OCI-LY7 (cell line): ENCODE measurements at regions not wholly inside any gene's neighbourhood (a gene's known extent, or its start where the extent isn't known, plus 50 kb on each side); places are given as distances from the start of the nearest gene placed in this dataset.

Source experiments
- BruUV-seq: library from RNA; stranded (reverse); fragments of 400-500 nt; replicated peaks from 2 replicates; lab custom pipeline; 2021; lab: Mats Ljungman, UMichigan
- CTCF ChIA-PET: fragments of 300-600 bp; sonication (Branson Sonifier 250); formaldehyde crosslinking; loops from one replicate; lab custom pipeline; 2022; ENCODE audit warnings: antibody characterized with exemption; ENCODE audit not compliant: unreplicated experiment; lab: Charles Lee
- POLR2A ChIA-PET: fragments of 300-600 bp; sonication (Branson Sonifier 250); formaldehyde crosslinking; loops from one replicate; lab custom pipeline; 2022; ENCODE audit warnings: antibody characterized with exemption; lab: Charles Lee
- DNase-seq: peaks from one replicate; pipeline ENCODE4 v3.0.0-alpha.2; 2015; ENCODE audit warnings: low spot score
- H2AFZ ChIP-seq: fragments of 200-600 bp; sonication (generic), shearing (Covaris generic); 2 replicates; pipeline ENCODE4 v1.6.1; 2014; ENCODE audit warnings: mild to moderate bottlenecking, antibody characterized with exemption, low read length, moderate library complexity
- H3K27ac ChIP-seq: fragments of 200-600 bp; sonication (generic); 2 replicates; pipeline ENCODE4 v1.5.1; 2014; ENCODE audit warnings: mixed run types, low read depth, mild to moderate bottlenecking, moderate library complexity, low read length, inconsistent platforms; ENCODE audit not compliant: poor library complexity, severe bottlenecking
- H3K36me3 ChIP-seq: fragments of 200-600 bp; sonication (generic); 2 replicates; pipeline ENCODE4 v1.6.1; 2014; ENCODE audit warnings: mild to moderate bottlenecking, antibody characterized with exemption, low read length, moderate library complexity, mixed read lengths; ENCODE audit not compliant: insufficient read depth
- H3K4me1 ChIP-seq: fragments of 200-600 bp; sonication (generic); 2 replicates; pipeline ENCODE4 v1.5.1; 2014; ENCODE audit warnings: mild to moderate bottlenecking, low read length; ENCODE audit not compliant: insufficient read depth, poor library complexity, severe bottlenecking
- H3K4me2 ChIP-seq: fragments of 200-600 bp; sonication (generic); 2 replicates; pipeline ENCODE4 v1.6.1; 2014; ENCODE audit warnings: mild to moderate bottlenecking, low read length
- H3K4me3 ChIP-seq: fragments of 200-600 bp; sonication (generic); 2 replicates; pipeline ENCODE4 v1.5.1; 2014; ENCODE audit warnings: mild to moderate bottlenecking, low read depth, low read length; ENCODE audit not compliant: poor library complexity, severe bottlenecking
- H3K79me2 ChIP-seq: fragments of 200-600 bp; sonication (generic); 2 replicates; pipeline ENCODE4 v1.6.1; 2016; ENCODE audit warnings: low read depth, mild to moderate bottlenecking, low read length, moderate library complexity, mixed read lengths; ENCODE audit not compliant: insufficient read depth
- H3K9me2 ChIP-seq: fragments of 200-600 bp; sonication (generic); 2 replicates; pipeline ENCODE4 v1.6.1; 2016; ENCODE audit warnings: mild to moderate bottlenecking, low read length, mixed read lengths; ENCODE audit not compliant: insufficient read depth
- H3K9me3 ChIP-seq: fragments of 200-600 bp; sonication (generic); 2 replicates; pipeline ENCODE4 v1.6.1; 2014; ENCODE audit warnings: mild to moderate bottlenecking, mixed run types, low read length, mixed read lengths
- H4K20me1 ChIP-seq: fragments of 200-600 bp; sonication (generic); 2 replicates; pipeline ENCODE4 v1.6.1; 2014; ENCODE audit warnings: mild to moderate bottlenecking, antibody characterized with exemption, low read length, moderate library complexity, mixed read lengths; ENCODE audit not compliant: insufficient read depth
- EZH2phosphoT487 ChIP-seq: fragments of 200-600 bp; sonication (generic); IDR thresholded peaks from 2 replicates; pipeline ENCODE4 v1.6.1; 2018; ENCODE audit warnings: low read depth, borderline replicate concordance, mild to moderate bottlenecking, mixed run types, antibody characterized with exemption, low read length, moderate library complexity, mixed read lengths
- intact Hi-C: fragments of 100-400 bp; cut with micrococcal nuclease; formaldehyde crosslinking; loops from one replicate; pipeline ENCODE4 v1.10.0; 2022; ENCODE audit not compliant: unreplicated experiment
- TF ChIP-seq, protein P1 (sequence below): fragments of 200-600 bp; sonication (generic); conservative IDR thresholded peaks from 2 replicates; pipeline ENCODE4 v1.5.1; 2014; ENCODE audit warnings: mild to moderate bottlenecking, antibody characterized with exemption, low read length, moderate library complexity, mixed read lengths

- no peak for DNase-seq
- no peak overlapping the region for H3K27ac ChIP-seq
- H3K4me1 ChIP-seq: no peaks in the 10 kb centered on the region
- no peaks in the 10 kb centered on the region for H3K9me3 ChIP-seq
- no peaks in the 10 kb centered on the region for H3K79me2 ChIP-seq
- ChIA-PET CTCF (no interaction called here), POLR2A (no interaction called here)
- no peak overlapping the region for H3K4me3 ChIP-seq
- H2AFZ ChIP-seq: no peak overlapping the region
- H3K36me3 ChIP-seq: no peaks in the 10 kb centered on the region
- H3K4me2 ChIP-seq: no peak overlapping the region
- intact Hi-C loops: no loop called here
- no peak for TF ChIP-seq EZH2phosphoT487
- TF ChIP-seq, protein P1, sequence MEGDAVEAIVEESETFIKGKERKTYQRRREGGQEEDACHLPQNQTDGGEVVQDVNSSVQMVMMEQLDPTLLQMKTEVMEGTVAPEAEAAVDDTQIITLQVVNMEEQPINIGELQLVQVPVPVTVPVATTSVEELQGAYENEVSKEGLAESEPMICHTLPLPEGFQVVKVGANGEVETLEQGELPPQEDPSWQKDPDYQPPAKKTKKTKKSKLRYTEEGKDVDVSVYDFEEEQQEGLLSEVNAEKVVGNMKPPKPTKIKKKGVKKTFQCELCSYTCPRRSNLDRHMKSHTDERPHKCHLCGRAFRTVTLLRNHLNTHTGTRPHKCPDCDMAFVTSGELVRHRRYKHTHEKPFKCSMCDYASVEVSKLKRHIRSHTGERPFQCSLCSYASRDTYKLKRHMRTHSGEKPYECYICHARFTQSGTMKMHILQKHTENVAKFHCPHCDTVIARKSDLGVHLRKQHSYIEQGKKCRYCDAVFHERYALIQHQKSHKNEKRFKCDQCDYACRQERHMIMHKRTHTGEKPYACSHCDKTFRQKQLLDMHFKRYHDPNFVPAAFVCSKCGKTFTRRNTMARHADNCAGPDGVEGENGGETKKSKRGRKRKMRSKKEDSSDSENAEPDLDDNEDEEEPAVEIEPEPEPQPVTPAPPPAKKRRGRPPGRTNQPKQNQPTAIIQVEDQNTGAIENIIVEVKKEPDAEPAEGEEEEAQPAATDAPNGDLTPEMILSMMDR: no peak
- no TSS peak for BruUV-seq
- H4K20me1 ChIP-seq: no peaks in the 10 kb centered on the region
- H3K9me2 ChIP-seq: no peaks in the 10 kb centered on the region
These were observed 409.6 kb upstream of the KCNMB2 start for GRCh38 chr3:178126686-178127085.

DNA sequence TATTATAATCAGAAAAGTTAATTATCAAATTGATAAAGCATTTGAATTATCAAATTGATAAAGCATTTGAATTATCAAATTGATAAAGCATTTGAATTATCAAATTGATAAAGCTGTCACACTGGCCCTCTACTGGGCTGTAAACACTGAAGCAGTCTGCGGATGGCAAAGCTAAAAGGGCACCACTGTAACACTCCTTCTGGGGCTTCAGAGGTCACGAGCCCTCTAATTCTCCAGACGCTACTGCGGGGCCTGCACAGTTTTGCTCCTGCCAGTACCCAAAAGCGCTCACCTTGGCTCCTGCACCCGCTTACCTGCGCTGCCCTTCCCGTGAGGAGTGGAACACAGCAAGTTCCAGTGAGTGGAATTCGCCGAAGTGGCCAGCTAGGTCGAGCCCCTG lies 409.0 kb upstream of the KCNMB2 start:
- H3K79me2 ChIP-seq: no peaks in the 10 kb centered on the region
- no peak overlapping the region for H3K4me2 ChIP-seq
- no TSS peak for BruUV-seq
- no peak overlapping the region for H2AFZ ChIP-seq
- CTCF ChIA-PET: no interaction called here
- no peaks in the 10 kb centered on the region for H3K36me3 ChIP-seq
- H3K9me2 ChIP-seq: no peaks in the 10 kb centered on the region
- no peaks in the 10 kb centered on the region for H3K4me1 ChIP-seq
- H3K4me3 ChIP-seq: no peak overlapping the region
- no peak for DNase-seq
- POLR2A ChIA-PET: no interaction called here
- no peaks in the 10 kb centered on the region for H3K9me3 ChIP-seq
- H4K20me1 ChIP-seq: no peaks in the 10 kb centered on the region
- TF ChIP-seq, protein P1: no peak
- TF ChIP-seq EZH2phosphoT487: no peak
- no peak overlapping the region for H3K27ac ChIP-seq
- intact Hi-C loops: no loop called here

DNA sequence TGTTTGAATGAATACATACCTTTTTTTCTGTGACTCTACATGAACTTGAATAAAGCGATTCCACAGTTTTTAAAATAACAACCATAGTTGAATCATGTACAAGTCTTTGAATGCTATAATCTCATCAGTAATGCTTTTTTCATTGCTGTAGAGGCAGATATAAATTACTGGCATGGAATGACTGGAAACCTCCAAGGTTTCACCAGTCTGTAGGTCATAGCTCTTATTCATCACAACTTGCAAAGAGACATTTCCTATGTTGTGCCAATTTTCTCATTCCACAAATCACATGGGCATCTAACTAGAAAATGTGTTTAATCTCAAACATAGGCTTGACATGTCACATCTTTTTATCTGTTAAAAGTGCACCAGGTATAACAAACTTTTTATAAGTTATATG lies 407.1 kb upstream of the KCNMB2 start:
- no peak overlapping the region for H3K4me3 ChIP-seq
- no peaks in the 10 kb centered on the region for H3K9me3 ChIP-seq
- POLR2A ChIA-PET: no interaction called here
- intact Hi-C loops: no loop called here
- no peak overlapping the region for H3K4me2 ChIP-seq
- no TSS peak for BruUV-seq
- no peak overlapping the region for H3K27ac ChIP-seq
- H4K20me1 ChIP-seq: no peaks in the 10 kb centered on the region
- CTCF ChIA-PET: no interaction called here
- DNase-seq: no peak
- no peak overlapping the region for H2AFZ ChIP-seq
- H3K79me2 ChIP-seq: no peaks in the 10 kb centered on the region
- no peaks in the 10 kb centered on the region for H3K9me2 ChIP-seq
- no peaks in the 10 kb centered on the region for H3K36me3 ChIP-seq
- TF ChIP-seq, protein P1: no peak
- TF ChIP-seq EZH2phosphoT487: no peak
- no peaks in the 10 kb centered on the region for H3K4me1 ChIP-seq
